ENCODE measurements at regions not wholly inside any gene's neighbourhood (a gene's known extent, or its start where the extent isn't known, plus 50 kb on each side); places are given as distances from the start of the nearest gene placed in this dataset.

DNA sequence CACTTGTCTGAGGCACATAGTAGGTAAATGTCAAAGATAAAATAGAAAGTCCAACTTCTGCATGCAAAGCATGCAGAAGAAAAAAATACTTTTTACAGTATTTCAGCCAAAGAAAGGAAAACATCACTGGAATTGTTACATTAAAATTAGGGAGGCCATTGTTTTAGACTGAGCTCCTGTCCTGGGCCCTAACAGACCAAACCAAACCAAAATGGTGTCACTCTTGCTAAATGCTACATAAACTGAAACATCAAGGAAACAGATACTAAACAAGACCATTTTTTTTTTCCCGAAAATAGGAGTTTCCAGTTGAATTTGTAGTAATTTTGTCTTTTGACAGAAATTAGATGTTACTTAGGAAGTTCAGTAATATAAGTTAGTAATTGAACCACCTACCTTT, 508.8 kb downstream of the DSC3 start:
- Histone ChIP-seq H3K9me3 (ENCODE audit: control insufficient read depth in 2 of 2, low read length in 2 of 2) (no peaks in the 10 kb centered on the region), H3K9ac (ENCODE audit: low read depth in 1 of 2, low read length in 2 of 2) (no peak overlapping the region), H3K27me3 (ENCODE audit: control insufficient read depth in 2 of 2, insufficient read depth in 2 of 2, low read length in 2 of 2) (no peaks in the 10 kb centered on the region), H3K36me3 (ENCODE audit: control insufficient read depth in 2 of 2, insufficient read depth in 2 of 2, low read length in 2 of 2) (no peaks in the 10 kb centered on the region), H3K4me1 (ENCODE audit: control insufficient read depth in 2 of 2, insufficient read depth in 2 of 2, low read length in 2 of 2) (no peaks in the 10 kb centered on the region), H3K4me3 (ENCODE audit: low read length in 2 of 2) (no peak overlapping the region), H3K27ac (ENCODE audit: low read depth in 2 of 2, low read length in 2 of 2) (no peak overlapping the region)

DNA sequence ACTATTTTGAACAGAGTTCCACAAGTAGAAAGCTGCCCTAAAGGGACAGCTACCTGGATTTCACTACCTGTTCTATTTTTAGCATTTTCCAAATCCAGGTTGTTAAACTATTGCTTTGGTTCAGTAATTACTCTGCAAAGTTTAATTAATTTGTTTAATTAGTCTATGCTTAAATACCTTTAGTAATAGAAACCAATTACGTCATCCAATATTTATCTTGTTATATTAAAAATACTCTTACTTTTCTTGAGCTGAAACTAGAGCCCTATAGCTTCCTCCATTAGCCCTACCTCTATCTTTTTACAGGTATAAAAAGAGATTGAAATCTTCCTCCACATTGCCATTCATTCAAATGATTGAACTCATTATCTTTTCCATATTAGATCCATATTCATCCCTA, 514.6 kb downstream of the DSC3 start:
- no peak overlapping the region for H3K27ac ChIP-seq (ENCODE audit: low read depth in 2 of 2, low read length in 2 of 2)
- no peaks in the 10 kb centered on the region for H3K9me3 ChIP-seq (ENCODE audit: control insufficient read depth in 2 of 2, low read length in 2 of 2)
- H3K4me1 ChIP-seq (ENCODE audit: control insufficient read depth in 2 of 2, insufficient read depth in 2 of 2, low read length in 2 of 2), result no peaks in the 10 kb centered on the region
- H3K36me3 ChIP-seq (ENCODE audit: control insufficient read depth in 2 of 2, insufficient read depth in 2 of 2, low read length in 2 of 2), result no peaks in the 10 kb centered on the region
- H3K9ac ChIP-seq (ENCODE audit: low read depth in 1 of 2, low read length in 2 of 2), result no peak overlapping the region
- no peak overlapping the region for H3K4me3 ChIP-seq (ENCODE audit: low read length in 2 of 2)
- no peaks in the 10 kb centered on the region for H3K27me3 ChIP-seq (ENCODE audit: control insufficient read depth in 2 of 2, insufficient read depth in 2 of 2, low read length in 2 of 2)

DNA sequence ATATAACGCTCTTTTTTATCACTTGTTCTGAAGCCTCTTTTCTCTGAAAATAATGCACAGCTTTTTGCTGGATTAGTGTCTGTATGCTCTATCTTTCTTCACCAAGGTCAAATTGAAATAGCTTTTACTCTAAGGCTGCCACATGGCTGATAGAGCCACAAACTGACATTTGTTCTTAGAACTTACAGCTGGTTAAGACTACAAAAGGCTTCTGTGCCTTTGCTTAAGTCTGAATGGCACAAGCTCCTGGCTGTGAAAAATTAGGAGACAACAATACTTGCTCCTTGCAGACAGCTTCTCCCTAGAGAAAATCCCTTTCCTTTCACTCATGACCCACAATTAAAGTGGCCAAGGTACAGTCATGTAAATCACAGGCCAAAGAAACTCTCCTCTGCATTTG, 515.3 kb downstream of the DSC3 start:
- no peaks in the 10 kb centered on the region for H3K36me3 ChIP-seq (ENCODE audit: control insufficient read depth in 2 of 2, insufficient read depth in 2 of 2, low read length in 2 of 2)
- H3K4me3 ChIP-seq (ENCODE audit: low read length in 2 of 2), result no peak overlapping the region
- no peak overlapping the region for H3K27ac ChIP-seq (ENCODE audit: low read depth in 2 of 2, low read length in 2 of 2)
- no peaks in the 10 kb centered on the region for H3K9me3 ChIP-seq (ENCODE audit: control insufficient read depth in 2 of 2, low read length in 2 of 2)
- no peak overlapping the region for H3K9ac ChIP-seq (ENCODE audit: low read depth in 1 of 2, low read length in 2 of 2)
- no peaks in the 10 kb centered on the region for H3K27me3 ChIP-seq (ENCODE audit: control insufficient read depth in 2 of 2, insufficient read depth in 2 of 2, low read length in 2 of 2)
- no peaks in the 10 kb centered on the region for H3K4me1 ChIP-seq (ENCODE audit: control insufficient read depth in 2 of 2, insufficient read depth in 2 of 2, low read length in 2 of 2)

DNA sequence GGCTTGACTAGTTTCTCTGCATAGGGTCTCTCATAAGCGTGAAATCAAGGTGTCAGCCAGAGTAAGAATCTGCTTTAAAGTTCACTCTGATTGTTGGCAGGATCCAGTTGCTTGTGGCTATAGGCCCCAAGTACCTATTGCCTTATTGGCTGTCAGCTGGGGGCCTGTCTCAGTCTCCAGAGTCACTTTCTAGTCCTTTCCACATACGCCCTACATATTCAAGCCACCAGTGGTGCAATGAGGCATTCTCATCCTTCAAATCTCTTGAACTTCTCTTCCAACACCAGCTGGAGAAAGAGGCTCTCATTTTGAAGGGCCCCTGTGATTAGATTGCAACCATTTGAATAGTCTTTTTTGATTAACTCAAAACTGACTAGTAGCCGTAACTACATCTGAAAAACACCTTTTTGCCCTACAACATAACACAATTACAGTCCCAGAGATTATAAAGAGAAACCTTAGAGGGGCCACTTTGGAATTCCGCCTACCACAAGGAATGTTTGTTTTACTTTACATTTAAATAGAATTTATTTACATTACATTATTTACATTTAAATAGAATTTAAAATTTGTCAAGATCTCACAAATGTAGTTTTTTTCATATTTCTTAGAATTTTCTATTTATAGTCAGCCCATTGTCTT, 520.1 kb downstream of the DSC3 start:
- H3K4me1 ChIP-seq (ENCODE audit: control insufficient read depth in 2 of 2, insufficient read depth in 2 of 2, low read length in 2 of 2), result no peaks in the 10 kb centered on the region
- no peaks in the 10 kb centered on the region for H3K27me3 ChIP-seq (ENCODE audit: control insufficient read depth in 2 of 2, insufficient read depth in 2 of 2, low read length in 2 of 2)
- H3K9ac ChIP-seq (ENCODE audit: low read depth in 1 of 2, low read length in 2 of 2), result no peak overlapping the region
- H3K36me3 ChIP-seq (ENCODE audit: control insufficient read depth in 2 of 2, insufficient read depth in 2 of 2, low read length in 2 of 2), result no peaks in the 10 kb centered on the region
- H3K9me3 ChIP-seq (ENCODE audit: control insufficient read depth in 2 of 2, low read length in 2 of 2), result no peaks in the 10 kb centered on the region
- no peak overlapping the region for H3K4me3 ChIP-seq (ENCODE audit: low read length in 2 of 2)
- no peak overlapping the region for H3K27ac ChIP-seq (ENCODE audit: low read depth in 2 of 2, low read length in 2 of 2)

DNA sequence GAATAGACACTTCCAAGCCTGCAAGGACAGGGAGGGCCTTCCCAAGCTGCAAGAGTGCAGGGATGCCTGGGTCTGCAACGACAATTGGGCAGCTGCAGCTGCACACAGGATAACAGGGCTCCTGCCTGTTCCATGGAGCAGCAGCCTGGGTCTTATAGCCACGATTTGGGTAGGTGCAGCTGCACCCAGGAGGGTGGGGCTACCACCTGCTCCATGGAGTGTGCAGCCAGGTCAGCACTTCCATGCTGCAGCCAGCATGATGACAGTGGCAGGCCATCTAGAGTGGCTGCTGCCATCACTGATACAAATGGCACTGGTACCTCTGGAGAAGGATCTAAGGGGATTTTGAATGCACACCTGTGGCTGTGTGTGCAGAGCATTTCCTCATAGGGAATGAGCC, 528.5 kb downstream of the DSC3 start:
- no peak overlapping the region for H3K9ac ChIP-seq (ENCODE audit: low read depth in 1 of 2, low read length in 2 of 2)
- no peaks in the 10 kb centered on the region for H3K4me1 ChIP-seq (ENCODE audit: control insufficient read depth in 2 of 2, insufficient read depth in 2 of 2, low read length in 2 of 2)

DNA sequence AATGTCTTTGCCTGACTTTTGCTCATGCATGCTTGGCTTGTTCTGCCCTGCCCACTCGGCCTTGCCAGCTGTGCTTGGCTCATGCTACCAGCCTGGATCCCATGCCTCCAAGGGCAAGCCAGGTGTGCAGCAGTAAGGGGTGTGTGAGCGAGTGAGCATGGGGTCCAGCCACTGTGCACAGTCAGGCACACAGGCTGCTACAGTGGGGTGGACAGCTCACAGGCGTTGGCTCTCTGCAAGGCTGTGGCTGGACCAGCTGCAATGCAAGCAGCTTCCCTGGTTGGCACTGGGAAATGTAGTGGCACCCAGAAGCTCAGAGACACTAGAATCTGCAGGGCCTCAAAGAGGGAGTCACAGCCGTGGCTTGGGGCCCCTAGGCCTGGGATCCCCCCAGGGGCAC, 529.7 kb downstream of the DSC3 start:
- Histone ChIP-seq H3K4me1 (ENCODE audit: control insufficient read depth in 2 of 2, insufficient read depth in 2 of 2, low read length in 2 of 2) (no peaks in the 10 kb centered on the region), H3K9ac (ENCODE audit: low read depth in 1 of 2, low read length in 2 of 2) (no peak overlapping the region), H3K27ac (ENCODE audit: low read depth in 2 of 2, low read length in 2 of 2) (no peak overlapping the region), H3K27me3 (ENCODE audit: control insufficient read depth in 2 of 2, insufficient read depth in 2 of 2, low read length in 2 of 2) (no peaks in the 10 kb centered on the region), H3K9me3 (ENCODE audit: control insufficient read depth in 2 of 2, low read length in 2 of 2) (no peaks in the 10 kb centered on the region), H3K4me3 (ENCODE audit: low read length in 2 of 2) (no peak overlapping the region), H3K36me3 (ENCODE audit: control insufficient read depth in 2 of 2, insufficient read depth in 2 of 2, low read length in 2 of 2) (no peaks in the 10 kb centered on the region)

More for the DNA sequence above, 528.5 kb downstream of the DSC3 start:
- Histone ChIP-seq H3K9me3 (ENCODE audit: control insufficient read depth in 2 of 2, low read length in 2 of 2) (no peaks in the 10 kb centered on the region), H3K27ac (ENCODE audit: low read depth in 2 of 2, low read length in 2 of 2) (no peak overlapping the region), H3K27me3 (ENCODE audit: control insufficient read depth in 2 of 2, insufficient read depth in 2 of 2, low read length in 2 of 2) (no peaks in the 10 kb centered on the region), H3K36me3 (ENCODE audit: control insufficient read depth in 2 of 2, insufficient read depth in 2 of 2, low read length in 2 of 2) (no peaks in the 10 kb centered on the region), H3K4me3 (ENCODE audit: low read length in 2 of 2) (no peak overlapping the region)

DNA sequence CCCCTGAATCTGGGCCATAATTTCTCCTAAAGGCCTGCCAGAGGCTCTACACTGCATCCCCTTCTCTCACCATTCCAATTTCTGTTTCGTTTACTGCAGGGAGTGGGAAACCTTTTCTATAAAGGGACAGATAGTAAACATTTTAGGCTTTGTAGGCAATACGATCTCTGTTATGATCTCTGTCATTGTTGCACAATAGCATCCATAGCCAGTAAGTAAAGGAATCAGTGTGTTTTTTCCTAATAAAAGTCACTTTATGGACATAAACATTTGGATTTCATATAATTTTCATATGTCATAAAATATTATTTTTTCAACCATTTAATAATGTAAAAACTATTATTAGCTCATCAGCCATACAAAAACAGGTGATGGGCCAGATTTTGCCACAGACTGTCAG, 531.7 kb downstream of the DSC3 start:
- H3K4me3 ChIP-seq (ENCODE audit: low read length in 2 of 2), result no peak overlapping the region
- no peaks in the 10 kb centered on the region for H3K36me3 ChIP-seq (ENCODE audit: control insufficient read depth in 2 of 2, insufficient read depth in 2 of 2, low read length in 2 of 2)
- no peaks in the 10 kb centered on the region for H3K9me3 ChIP-seq (ENCODE audit: control insufficient read depth in 2 of 2, low read length in 2 of 2)
- H3K9ac ChIP-seq (ENCODE audit: low read depth in 1 of 2, low read length in 2 of 2), result no peak overlapping the region
- H3K27me3 ChIP-seq (ENCODE audit: control insufficient read depth in 2 of 2, insufficient read depth in 2 of 2, low read length in 2 of 2), result no peaks in the 10 kb centered on the region
- H3K4me1 ChIP-seq (ENCODE audit: control insufficient read depth in 2 of 2, insufficient read depth in 2 of 2, low read length in 2 of 2), result no peaks in the 10 kb centered on the region
- H3K27ac ChIP-seq (ENCODE audit: low read depth in 2 of 2, low read length in 2 of 2), result no peak overlapping the region

DNA sequence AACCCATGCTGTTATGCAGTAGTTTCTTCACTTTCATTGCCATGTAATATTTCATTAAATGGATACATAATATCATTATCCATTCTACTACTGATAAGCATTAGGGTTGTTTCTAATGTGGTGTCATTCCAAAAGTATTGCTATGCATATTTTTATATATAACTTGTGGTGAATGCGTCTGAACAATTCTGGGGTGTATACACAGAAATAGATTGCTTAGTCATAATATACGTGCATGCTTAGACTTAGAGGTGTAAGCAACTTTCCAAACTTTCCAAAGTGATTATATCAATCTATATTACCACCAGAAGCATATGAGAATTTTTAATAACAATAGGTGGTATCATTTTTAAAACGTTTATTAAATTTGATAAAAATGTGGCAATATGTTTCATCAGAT, 540.9 kb downstream of the DSC3 start:
- Histone ChIP-seq H3K9me3 (ENCODE audit: control insufficient read depth in 2 of 2, low read length in 2 of 2) (no peaks in the 10 kb centered on the region), H3K4me3 (ENCODE audit: low read length in 2 of 2) (no peak overlapping the region), H3K36me3 (ENCODE audit: control insufficient read depth in 2 of 2, insufficient read depth in 2 of 2, low read length in 2 of 2) (no peaks in the 10 kb centered on the region), H3K27me3 (ENCODE audit: control insufficient read depth in 2 of 2, insufficient read depth in 2 of 2, low read length in 2 of 2) (no peaks in the 10 kb centered on the region), H3K27ac (ENCODE audit: low read depth in 2 of 2, low read length in 2 of 2) (no peak overlapping the region), H3K9ac (ENCODE audit: low read depth in 1 of 2, low read length in 2 of 2) (no peak overlapping the region), H3K4me1 (ENCODE audit: control insufficient read depth in 2 of 2, insufficient read depth in 2 of 2, low read length in 2 of 2) (no peaks in the 10 kb centered on the region)

DNA sequence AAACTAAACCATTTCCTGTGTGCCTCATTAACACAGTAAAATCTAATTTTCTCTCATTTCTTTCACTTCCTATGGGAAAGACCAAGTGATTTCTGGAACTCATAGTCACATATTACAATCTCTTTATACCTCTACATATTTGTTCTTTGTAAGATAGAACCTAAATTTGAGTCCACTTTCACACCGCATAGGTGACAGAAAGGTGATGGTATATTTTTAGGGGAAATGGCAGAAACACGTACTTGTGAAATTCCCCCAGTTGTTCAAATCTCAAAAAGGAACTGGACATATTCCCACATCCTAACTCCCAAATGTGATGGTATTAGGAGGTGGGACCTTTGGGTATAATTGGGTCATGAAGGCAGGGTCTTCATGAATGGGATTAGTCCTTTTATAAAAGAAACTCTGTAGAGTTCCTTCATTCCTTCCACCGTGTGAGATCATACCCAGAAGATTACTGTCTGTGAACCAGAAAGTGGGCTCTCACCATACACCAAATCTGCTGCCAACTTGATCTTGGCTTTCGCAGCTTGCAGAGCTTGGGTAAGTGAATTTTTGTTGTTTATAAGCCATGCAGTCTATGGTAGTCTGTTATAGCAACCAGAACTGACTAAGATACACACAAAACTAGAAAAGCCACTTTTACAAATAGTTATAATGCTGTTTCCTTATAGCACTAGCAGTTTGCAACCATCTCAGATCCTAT, 542.1 kb downstream of the DSC3 start:
- Histone ChIP-seq H3K4me1 (ENCODE audit: control insufficient read depth in 2 of 2, insufficient read depth in 2 of 2, low read length in 2 of 2) (no peaks in the 10 kb centered on the region), H3K9me3 (ENCODE audit: control insufficient read depth in 2 of 2, low read length in 2 of 2) (no peaks in the 10 kb centered on the region), H3K27ac (ENCODE audit: low read depth in 2 of 2, low read length in 2 of 2) (no peak overlapping the region), H3K9ac (ENCODE audit: low read depth in 1 of 2, low read length in 2 of 2) (no peak overlapping the region), H3K4me3 (ENCODE audit: low read length in 2 of 2) (no peak overlapping the region), H3K36me3 (ENCODE audit: control insufficient read depth in 2 of 2, insufficient read depth in 2 of 2, low read length in 2 of 2) (no peaks in the 10 kb centered on the region), H3K27me3 (ENCODE audit: control insufficient read depth in 2 of 2, insufficient read depth in 2 of 2, low read length in 2 of 2) (no peaks in the 10 kb centered on the region)

DNA sequence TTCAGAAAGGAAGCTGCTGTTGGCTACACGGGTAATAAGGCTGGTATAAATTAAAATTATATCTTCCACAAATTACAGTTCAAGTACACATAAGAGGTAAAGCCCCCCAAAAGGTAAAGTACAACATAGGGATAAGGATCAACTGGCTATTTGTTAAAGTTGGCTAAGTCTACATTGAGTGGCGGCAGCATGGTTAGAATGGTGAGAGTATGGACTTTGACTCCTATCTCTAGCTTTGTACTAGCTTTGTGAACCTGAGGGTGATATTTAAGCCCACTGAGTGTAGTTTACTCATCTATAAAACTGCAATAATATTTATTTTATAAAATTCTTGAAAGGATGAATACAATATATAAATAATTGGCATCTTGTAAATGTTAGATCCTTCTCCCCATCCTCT, 542.8 kb downstream of the DSC3 start:
- H3K36me3 ChIP-seq (ENCODE audit: control insufficient read depth in 2 of 2, insufficient read depth in 2 of 2, low read length in 2 of 2), result no peaks in the 10 kb centered on the region
- H3K4me1 ChIP-seq (ENCODE audit: control insufficient read depth in 2 of 2, insufficient read depth in 2 of 2, low read length in 2 of 2), result no peaks in the 10 kb centered on the region
- no peaks in the 10 kb centered on the region for H3K27me3 ChIP-seq (ENCODE audit: control insufficient read depth in 2 of 2, insufficient read depth in 2 of 2, low read length in 2 of 2)
- no peak overlapping the region for H3K27ac ChIP-seq (ENCODE audit: low read depth in 2 of 2, low read length in 2 of 2)
- no peak overlapping the region for H3K4me3 ChIP-seq (ENCODE audit: low read length in 2 of 2)
- H3K9ac ChIP-seq (ENCODE audit: low read depth in 1 of 2, low read length in 2 of 2), result no peak overlapping the region
- no peaks in the 10 kb centered on the region for H3K9me3 ChIP-seq (ENCODE audit: control insufficient read depth in 2 of 2, low read length in 2 of 2)

Data from mucosa of rectum (tissue), 2 donors.